Natural killer cell (primary cell): ENCODE measurements at regions not wholly inside any gene's neighbourhood (a gene's known extent, or its start where the extent isn't known, plus 50 kb on each side); places are given as distances from the start of the nearest gene placed in this dataset.

ENCODE experiments used
- ATAC-seq, 3 donors: fragments of 150-1000 bp in 2 of 3; fragments of 200-7000 bp in 1 of 3; cut with Tn5 transposase; 1 replicate in 1 of 3; 2 replicates in 2 of 3; pipeline ENCODE4 v1.10.0; 2021; ENCODE audit warnings: mild to moderate bottlenecking in 2 of 3, moderate library complexity in 2 of 3
- DNase-seq, 2 donors: peaks; one replicate each; pipeline versions ENCODE4 v3.0.0 to v3.0.0-alpha.2; 2013 to 2021; ENCODE audit warnings: mixed read lengths in 1 of 2
- H3K27ac ChIP-seq: one replicate; pipeline ENCODE4 v1.5.1; 2013; ENCODE audit warnings: mild to moderate bottlenecking, low read length
- H3K27me3 ChIP-seq: one replicate; pipeline ENCODE4 v1.6.1; 2013; ENCODE audit warnings: low read length; ENCODE audit not compliant: control insufficient read depth, insufficient read depth
- H3K36me3 ChIP-seq: one replicate; pipeline ENCODE4 v1.6.1; 2013; ENCODE audit warnings: low read length; ENCODE audit not compliant: control insufficient read depth, insufficient read depth
- H3K4me1 ChIP-seq: one replicate; pipeline ENCODE4 v1.6.1; 2013; ENCODE audit warnings: low read length; ENCODE audit not compliant: control insufficient read depth, insufficient read depth
- H3K4me3 ChIP-seq: one replicate; pipeline ENCODE4 v1.5.1; 2013; ENCODE audit warnings: low read length
- H3K9me3 ChIP-seq: one replicate; pipeline ENCODE4 v1.6.1; 2013; ENCODE audit warnings: low read length; ENCODE audit not compliant: control insufficient read depth, insufficient read depth
- H3K27ac Mint-ChIP-seq, 2 donors: one replicate each; pipeline ENCODE4 v1.8.0; 2022; ENCODE audit warnings: mild to moderate bottlenecking in 2 of 2, mixed read lengths in 2 of 2, moderate library complexity in 1 of 2
- H3K27me3 Mint-ChIP-seq, 2 donors: one replicate each; pipeline ENCODE4 v1.8.0; 2022; ENCODE audit warnings: low read depth in 2 of 2, mixed read lengths in 2 of 2
- H3K36me3 Mint-ChIP-seq: one replicate; pipeline ENCODE4 v1.8.0; 2022; ENCODE audit warnings: mixed read lengths
- H3K4me1 Mint-ChIP-seq, 2 donors: one replicate each; pipeline ENCODE4 v1.8.0; 2022; ENCODE audit warnings: mixed read lengths in 2 of 2
- H3K4me3 Mint-ChIP-seq: one replicate; pipeline ENCODE4 v1.8.0; 2022; ENCODE audit warnings: mild to moderate bottlenecking, moderate library complexity, mixed read lengths
- H3K9me3 Mint-ChIP-seq, 2 donors: one replicate each; pipeline ENCODE4 v1.8.0; 2022; ENCODE audit warnings: mixed read lengths in 2 of 2
- CTCF ChIP-seq: fragments of 200-600 bp; IDR thresholded peaks from one replicate; pipeline ENCODE4 v1.8.0; 2022; ENCODE audit warnings: antibody characterized with exemption
- WGBS: methylation state at CpG from one replicate; pipeline ENCODE4 v1.1.7; 2013; ENCODE audit warnings: missing lambda C conversion rate; ENCODE audit not compliant: insufficient coverage; 5-methylcytosine and 5-hydroxymethylcytosine counted together
- intact Hi-C: fragments of 100-400 bp; cut with micrococcal nuclease; formaldehyde crosslinking; loops from one replicate; pipeline ENCODE4 v1.14.2; 2022

- H3K27ac ChIP-seq, result no peak overlapping the region
- H3K4me3 ChIP-seq, result no peak overlapping the region
- WGBS, result no CpG with 5 or more reads among the region's 2 CpGs
- ATAC-seq (no peak), DNase-seq (no peak)
- Mint-ChIP-seq H3K9me3 (peaks cover 8 to 10% of the 10 kb centered on the region in 2 donors), H3K36me3 (no peaks in the 10 kb centered on the region), H3K4me1 (no peaks in the 10 kb centered on the region), H3K27me3 (no peaks in the 10 kb centered on the region), H3K27ac (no peak overlapping the region), H3K4me3 (no peak overlapping the region)
- intact Hi-C loops, result no loop called here
- H3K36me3 ChIP-seq, result no peaks in the 10 kb centered on the region
- H3K27me3 ChIP-seq, result no peaks in the 10 kb centered on the region
- no peaks in the 10 kb centered on the region for H3K4me1 ChIP-seq
- H3K9me3 ChIP-seq, result no peaks in the 10 kb centered on the region
- TF ChIP-seq CTCF, result no peak
Measured at GRCh38 chr12:61538951-61539350, 721.3 kb upstream of the USP15 start.

DNA sequence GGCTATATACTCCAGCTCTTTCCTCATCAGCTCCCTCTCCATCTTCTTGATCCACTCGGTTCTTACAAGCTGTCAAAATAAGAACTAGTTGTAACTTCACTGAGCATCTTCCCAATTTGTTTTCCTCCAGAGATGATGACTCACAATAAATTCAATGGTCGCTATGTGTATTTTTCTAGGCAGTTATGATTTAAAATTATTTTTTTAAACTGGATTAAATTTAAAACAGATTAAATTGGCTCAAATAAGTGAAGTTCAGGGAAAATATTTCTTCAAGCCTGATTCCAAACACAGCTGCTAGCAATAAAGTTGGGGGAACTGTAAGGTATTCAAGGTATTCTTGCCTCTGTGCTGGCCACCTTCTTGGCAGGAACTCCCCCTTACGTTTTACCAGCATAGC lies 717.7 kb upstream of the USP15 start:
- Histone ChIP-seq H3K36me3 (no peaks in the 10 kb centered on the region), H3K27ac (no peak overlapping the region), H3K4me1 (no peaks in the 10 kb centered on the region), H3K27me3 (no peaks in the 10 kb centered on the region), H3K4me3 (no peak overlapping the region), H3K9me3 (no peaks in the 10 kb centered on the region)
- intact Hi-C loops, result no loop called here
- Mint-ChIP-seq H3K4me3 (no peak overlapping the region), H3K4me1 (no peaks in the 10 kb centered on the region), H3K27me3 (no peaks in the 10 kb centered on the region), H3K27ac (no peak overlapping the region), H3K36me3 (peaks cover 5% of the 10 kb centered on the region), H3K9me3 (peaks cover 3 to 8% of the 10 kb centered on the region in 2 donors)
- 67% methylated on average over 2 of the region's 3 CpGs for WGBS
- ATAC-seq, result no peak
- no peak for TF ChIP-seq CTCF
- DNase-seq, result no peak

DNA sequence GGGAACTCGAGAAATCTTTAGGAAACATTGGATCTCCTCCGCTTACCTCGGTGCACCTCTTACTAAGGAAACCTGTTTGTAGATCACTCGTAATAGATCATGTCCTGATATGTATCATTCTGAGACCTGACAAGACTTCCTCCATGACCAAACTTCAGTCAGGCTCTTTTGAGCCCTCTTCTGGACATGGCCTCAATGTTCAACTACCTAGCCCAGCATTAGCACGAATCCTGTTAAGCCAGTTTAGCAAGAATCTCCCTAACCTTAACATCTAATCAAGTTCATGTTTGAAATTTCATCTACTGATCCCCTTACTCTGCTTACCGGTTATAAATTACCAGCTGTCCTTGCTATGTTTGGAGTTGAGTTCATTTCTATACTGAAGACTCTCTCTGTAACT lies 713.9 kb upstream of the USP15 start:
- Histone ChIP-seq H3K4me1 (no peaks in the 10 kb centered on the region), H3K36me3 (no peaks in the 10 kb centered on the region), H3K27ac (no peak overlapping the region), H3K4me3 (no peak overlapping the region), H3K9me3 (no peaks in the 10 kb centered on the region), H3K27me3 (no peaks in the 10 kb centered on the region)
- ATAC-seq (no peak), DNase-seq (no peak)
- Mint-ChIP-seq H3K9me3 (peaks cover 8 to 15% of the 10 kb centered on the region in 2 donors), H3K27ac (no peak overlapping the region), H3K27me3 (no peaks in the 10 kb centered on the region), H3K36me3 (peaks cover 5% of the 10 kb centered on the region), H3K4me3 (no peak overlapping the region), H3K4me1 (no peaks in the 10 kb centered on the region)
- 79% methylated on average over 5 of the region's 6 CpGs for WGBS
- intact Hi-C loops, result no loop called here
- TF ChIP-seq CTCF, result no peak

- no peak overlapping the region for H3K27ac ChIP-seq
- H3K4me3 ChIP-seq, result no peak overlapping the region
- Mint-ChIP-seq H3K27me3 (no peaks in the 10 kb centered on the region), H3K27ac (no peak overlapping the region), H3K4me3 (no peak overlapping the region), H3K36me3 (no peaks in the 10 kb centered on the region), H3K9me3 (peaks cover 11 to 19% of the 10 kb centered on the region in 2 donors), H3K4me1 (no peaks in the 10 kb centered on the region)
- H3K36me3 ChIP-seq, result no peaks in the 10 kb centered on the region
- H3K9me3 ChIP-seq, result no peaks in the 10 kb centered on the region
- no peaks in the 10 kb centered on the region for H3K27me3 ChIP-seq
- ATAC-seq (no peak), DNase-seq (no peak)
- TF ChIP-seq CTCF, result no peak
- intact Hi-C loops, result no loop called here
- H3K4me1 ChIP-seq, result no peaks in the 10 kb centered on the region
Measured at GRCh38 chr12:61553091-61553490, 707.1 kb upstream of the USP15 start.
